WERI-Rb-1 (cell line): ENCODE measurements at regions not wholly inside any gene's neighbourhood (a gene's known extent, or its start where the extent isn't known, plus 50 kb on each side); places are given as distances from the start of the nearest gene placed in this dataset.

Source experiments
- DNase-seq: peaks from one replicate; pipeline ENCODE4 v3.0.0-alpha.2; 2020
- H3K27ac ChIP-seq: fragments of 250-450 bp; sonication (Bioruptor Pico); 2 replicates; pipeline ENCODE4 v1.5.1; 2020; ENCODE audit warnings: mild to moderate bottlenecking, moderate library complexity
- H3K27me3 ChIP-seq: fragments of 250-450 bp; sonication (Bioruptor Pico); 2 replicates; pipeline ENCODE4 v1.5.1; 2021; ENCODE audit warnings: mild to moderate bottlenecking, low read depth, moderate library complexity; ENCODE audit not compliant: insufficient read depth, severe bottlenecking
- H3K36me3 ChIP-seq: fragments of 250-450 bp; sonication (Bioruptor Pico); 2 replicates; pipeline ENCODE4 v1.5.1; 2020; ENCODE audit warnings: mild to moderate bottlenecking, moderate library complexity
- H3K4me3 ChIP-seq: 2 replicates; pipeline ENCODE4 v1.5.1; 2011; ENCODE audit warnings: low read depth, mild to moderate bottlenecking, control low read depth, low read length
- H3K9me3 ChIP-seq: fragments of 250-450 bp; sonication (Bioruptor Pico); 2 replicates; pipeline ENCODE4 v1.5.1; 2021; ENCODE audit warnings: mild to moderate bottlenecking, moderate library complexity; ENCODE audit not compliant: severe bottlenecking
- CTCF ChIP-seq: IDR thresholded peaks from 2 replicates; pipeline ENCODE4 v1.5.1; 2011; ENCODE audit warnings: low read depth, mild to moderate bottlenecking, control low read depth, inconsistent platforms, low read length

GRCh38 chr20:11355345-11355744 is 562.3 kb upstream of the BTBD3 start:
- no peak for DNase-seq
- H3K27me3 ChIP-seq, result no peaks in the 10 kb centered on the region
- no peak overlapping the region for H3K27ac ChIP-seq
- H3K4me3 ChIP-seq, result no peak overlapping the region
- no peak for TF ChIP-seq CTCF
- no peaks in the 10 kb centered on the region for H3K36me3 ChIP-seq
- H3K9me3 ChIP-seq, result no peaks in the 10 kb centered on the region

GRCh38 chr20:11356061-11356460 is 561.6 kb upstream of the BTBD3 start:
- no peak for DNase-seq

GRCh38 chr20:11362450-11362849 is 555.2 kb upstream of the BTBD3 start:
- Histone ChIP-seq H3K27ac (no peak overlapping the region), H3K4me3 (no peak overlapping the region), H3K36me3 (no peaks in the 10 kb centered on the region), H3K9me3 (no peaks in the 10 kb centered on the region), H3K27me3 (no peaks in the 10 kb centered on the region)
- no peak for DNase-seq
- TF ChIP-seq CTCF, result no peak

More at GRCh38 chr20:11356061-11356460, 561.6 kb upstream of the BTBD3 start:
- Histone ChIP-seq H3K9me3 (no peaks in the 10 kb centered on the region), H3K36me3 (no peaks in the 10 kb centered on the region), H3K27ac (no peak overlapping the region), H3K27me3 (no peaks in the 10 kb centered on the region), H3K4me3 (no peak overlapping the region)
- no peak for TF ChIP-seq CTCF

GRCh38 chr20:11364736-11365135 is 553.0 kb upstream of the BTBD3 start:
- H3K9me3 ChIP-seq, result no peaks in the 10 kb centered on the region
- H3K36me3 ChIP-seq, result no peaks in the 10 kb centered on the region
- no peak for TF ChIP-seq CTCF
- DNase-seq, result no peak
- H3K27ac ChIP-seq, result no peak overlapping the region
- H3K27me3 ChIP-seq, result no peaks in the 10 kb centered on the region
- no peak overlapping the region for H3K4me3 ChIP-seq

- no peak for DNase-seq
- Histone ChIP-seq H3K27ac (no peak overlapping the region), H3K27me3 (no peaks in the 10 kb centered on the region), H3K36me3 (no peaks in the 10 kb centered on the region), H3K9me3 (no peaks in the 10 kb centered on the region), H3K4me3 (no peak overlapping the region)
- TF ChIP-seq CTCF, result no peak
These were observed 551.0 kb upstream of the BTBD3 start for GRCh38 chr20:11366660-11367059.

GRCh38 chr20:11368499-11368898 is 549.2 kb upstream of the BTBD3 start:
- Histone ChIP-seq H3K27ac (no peak overlapping the region), H3K36me3 (no peaks in the 10 kb centered on the region), H3K4me3 (no peak overlapping the region), H3K9me3 (no peaks in the 10 kb centered on the region), H3K27me3 (no peaks in the 10 kb centered on the region)
- DNase-seq, result no peak
- TF ChIP-seq CTCF, result no peak
